Fibroblast of lung (primary cell): ENCODE measurements at regions not wholly inside any gene's neighbourhood (a gene's known extent, or its start where the extent isn't known, plus 50 kb on each side); places are given as distances from the start of the nearest gene placed in this dataset.
"Not testable (repeated sequence)": the region's sequence is repeated elsewhere in the genome, so short reads cannot be mapped to it uniquely, and the experiment has no call there.

ENCODE experiments used
- CTCF ChIP-seq, 2 donors: IDR thresholded peaks in 1 of 2; conservative IDR thresholded peaks in 1 of 2; 1 replicate in 1 of 2; 2 replicates in 1 of 2; pipeline ENCODE4 v1.5.1; 2011 to 2012; ENCODE audit warnings: low read length in 2 of 2, control low read depth in 1 of 2, inconsistent platforms in 1 of 2, low read depth in 1 of 2, mild to moderate bottlenecking in 1 of 2
- EZH2 ChIP-seq: IDR thresholded peaks from 2 replicates; pipeline ENCODE4 v1.5.1; 2012; ENCODE audit warnings: low read length, control low read depth, mild to moderate bottlenecking; ENCODE audit errors: missing control alignments

- not testable (repeated sequence) for TF ChIP-seq CTCF (conservative IDR thresholded peaks at IDR 0.05 in 1 of 2, IDR thresholded peaks at IDR 0.05 in 1 of 2; ENCODE audit: low read depth in 1 of 2, low read length in 2 of 2); EZH2
Measured at GRCh38 chr16:52104993-52105392, 441.9 kb downstream of the TOX3 start.
